Stimulated activated CD4-positive, alpha-beta T cell treated with anti-CD3 and anti-CD28 coated beads, Interleukin-1b, Interleukin-23, amount 100 ng/mL, for 4 hours (primary cell): ENCODE measurements at regions not wholly inside any gene's neighbourhood (a gene's known extent, or its start where the extent isn't known, plus 50 kb on each side); places are given as distances from the start of the nearest gene placed in this dataset.
"Not testable (repeated sequence)": the region's sequence is repeated elsewhere in the genome, so short reads cannot be mapped to it uniquely, and the experiment has no call there.

Experiments
- DNase-seq, 2 donors: peaks; one replicate each; pipeline ENCODE4 v3.0.0-alpha.2; 2020; ENCODE audit warnings: low read depth in 2 of 2

- no peak for DNase-seq
These were observed 170.2 kb downstream of the HSD17B3 start for GRCh38 chr9:96131825-96132224.

- DNase-seq = no peak
These were observed 171.0 kb downstream of the HSD17B3 start for GRCh38 chr9:96130970-96131369.

- DNase-seq = no peak
These were observed 172.2 kb downstream of the HSD17B3 start for GRCh38 chr9:96129747-96130146.

GRCh38 chr9:96128880-96129279, 173.1 kb downstream of the HSD17B3 start:
- no peak for DNase-seq

GRCh38 chr9:96126321-96126881, 175.6 kb downstream of the HSD17B3 start:
- no peak for DNase-seq

- no peak for DNase-seq
These were observed 176.4 kb downstream of the HSD17B3 start for GRCh38 chr9:96125624-96126023.

- DNase-seq = no peak
These were observed 179.2 kb downstream of the HSD17B3 start for GRCh38 chr9:96122751-96123150.

- no peak for DNase-seq
These were observed 179.7 kb downstream of the HSD17B3 start for GRCh38 chr9:96122282-96122681.

- no peak for DNase-seq
These were observed 180.8 kb downstream of the HSD17B3 start for GRCh38 chr9:96121136-96121535.

- no peak for DNase-seq
These were observed 184.4 kb downstream of the HSD17B3 start for GRCh38 chr9:96117398-96118080.

- no peak for DNase-seq
These were observed 185.5 kb downstream of the HSD17B3 start for GRCh38 chr9:96116275-96117064.

- DNase-seq = no peak
These were observed 186.1 kb downstream of the HSD17B3 start for GRCh38 chr9:96115836-96116235.

- no peak for DNase-seq
These were observed 188.9 kb downstream of the HSD17B3 start for GRCh38 chr9:96113032-96113431.

- no peak for DNase-seq
These were observed 192.2 kb downstream of the HSD17B3 start for GRCh38 chr9:96109680-96110351.

GRCh38 chr9:96108691-96109380, 193.1 kb downstream of the HSD17B3 start:
- DNase-seq = no peak

GRCh38 chr9:96107436-96107835, 194.5 kb downstream of the HSD17B3 start:
- no peak for DNase-seq

GRCh38 chr9:96100385-96101300, 201.3 kb downstream of the HSD17B3 start:
- DNase-seq = no peak

- not testable (repeated sequence) for DNase-seq
These were observed 211.3 kb downstream of the HSD17B3 start for GRCh38 chr9:96090630-96091029.

GRCh38 chr9:96089452-96090085, 212.4 kb downstream of the HSD17B3 start:
- no peak for DNase-seq

GRCh38 chr9:96088510-96088909, 213.0 kb downstream of the ERCC6L2 start:
- DNase-seq = no peak
